NB4 (cell line): ENCODE measurements at regions not wholly inside any gene's neighbourhood (a gene's known extent, or its start where the extent isn't known, plus 50 kb on each side); places are given as distances from the start of the nearest gene placed in this dataset.

Source experiments
- POLR2A ChIP-seq: IDR thresholded peaks from 2 replicates; pipeline ENCODE4 v1.6.1; 2011; ENCODE audit warnings: mild to moderate bottlenecking; ENCODE audit not compliant: insufficient read length; ENCODE audit errors: extremely low read depth
- TF ChIP-seq, protein P1 (sequence below): IDR thresholded peaks from one replicate; pipeline ENCODE4 v1.5.1; 2012; ENCODE audit warnings: low read depth, low read length

DNA sequence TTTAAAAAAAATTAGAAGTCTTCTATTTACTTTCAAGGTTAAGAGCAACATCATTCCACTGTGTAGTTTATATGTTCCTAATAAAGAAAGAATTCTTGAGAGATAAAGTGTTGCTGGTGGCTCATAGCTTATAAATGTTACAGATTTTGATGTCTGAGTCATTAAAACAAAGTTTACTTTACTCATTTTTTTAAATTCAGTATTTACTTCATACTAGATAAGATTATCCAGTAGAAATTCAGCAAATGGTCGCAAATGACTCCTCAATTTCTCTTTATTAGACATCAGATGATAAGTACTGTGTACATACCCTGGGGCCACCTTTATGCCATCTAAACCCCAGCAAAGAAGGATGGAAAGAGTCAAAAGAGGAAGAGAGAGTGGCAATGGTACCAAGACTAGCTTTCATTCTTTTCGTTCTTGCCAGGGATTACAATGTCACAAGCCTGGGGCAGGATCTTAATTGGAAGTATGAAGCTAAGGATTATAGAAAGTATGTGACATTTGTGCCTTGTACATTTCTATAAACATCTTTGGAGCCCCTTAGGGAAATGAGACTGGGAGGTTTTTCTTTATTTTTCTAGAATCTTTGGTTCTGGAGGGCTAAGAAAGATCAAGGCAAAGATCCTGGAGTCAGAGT is 206.1 kb downstream of the CHRM2 start:
- TF ChIP-seq, protein P1, sequence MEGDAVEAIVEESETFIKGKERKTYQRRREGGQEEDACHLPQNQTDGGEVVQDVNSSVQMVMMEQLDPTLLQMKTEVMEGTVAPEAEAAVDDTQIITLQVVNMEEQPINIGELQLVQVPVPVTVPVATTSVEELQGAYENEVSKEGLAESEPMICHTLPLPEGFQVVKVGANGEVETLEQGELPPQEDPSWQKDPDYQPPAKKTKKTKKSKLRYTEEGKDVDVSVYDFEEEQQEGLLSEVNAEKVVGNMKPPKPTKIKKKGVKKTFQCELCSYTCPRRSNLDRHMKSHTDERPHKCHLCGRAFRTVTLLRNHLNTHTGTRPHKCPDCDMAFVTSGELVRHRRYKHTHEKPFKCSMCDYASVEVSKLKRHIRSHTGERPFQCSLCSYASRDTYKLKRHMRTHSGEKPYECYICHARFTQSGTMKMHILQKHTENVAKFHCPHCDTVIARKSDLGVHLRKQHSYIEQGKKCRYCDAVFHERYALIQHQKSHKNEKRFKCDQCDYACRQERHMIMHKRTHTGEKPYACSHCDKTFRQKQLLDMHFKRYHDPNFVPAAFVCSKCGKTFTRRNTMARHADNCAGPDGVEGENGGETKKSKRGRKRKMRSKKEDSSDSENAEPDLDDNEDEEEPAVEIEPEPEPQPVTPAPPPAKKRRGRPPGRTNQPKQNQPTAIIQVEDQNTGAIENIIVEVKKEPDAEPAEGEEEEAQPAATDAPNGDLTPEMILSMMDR, result no peak
- TF ChIP-seq POLR2A, result no peak
